NT2/D1 (cell line): ENCODE measurements at regions not wholly inside any gene's neighbourhood (a gene's known extent, or its start where the extent isn't known, plus 50 kb on each side); places are given as distances from the start of the nearest gene placed in this dataset.

Experiments used
- SUZ12 ChIP-seq: IDR thresholded peaks from 2 replicates; pipeline ENCODE4 v1.6.1; 2011; ENCODE audit not compliant: insufficient read length, insufficient read depth; ENCODE audit errors: extremely low read depth
- ZNF274 ChIP-seq: IDR thresholded peaks from 2 replicates; pipeline ENCODE4 v1.6.1; 2011; ENCODE audit warnings: mild to moderate bottlenecking, low read depth, low read length

DNA sequence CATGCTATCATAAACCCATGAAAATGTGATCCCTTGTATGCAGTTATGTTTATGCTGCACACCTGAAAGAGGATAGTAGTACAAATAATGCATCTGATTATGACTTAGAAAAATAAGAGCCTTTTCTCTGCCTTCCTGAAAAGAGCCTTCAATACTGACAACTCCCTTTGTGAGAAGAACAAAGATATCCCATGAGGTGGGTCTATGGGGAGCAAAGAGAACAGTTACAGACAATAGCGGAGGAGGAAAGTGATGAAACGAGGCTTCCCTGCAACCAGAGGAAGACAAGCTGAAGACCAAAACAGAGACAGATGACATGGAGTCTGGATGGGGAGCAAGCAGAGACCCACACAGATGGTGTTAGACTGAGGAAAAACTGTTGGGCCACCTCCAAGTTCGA is 598.3 kb upstream of the PLXNA2 start:
- TF ChIP-seq ZNF274 (no peak), SUZ12 (no peak)
